SK-N-MC (cell line): ENCODE measurements at regions not wholly inside any gene's neighbourhood (a gene's known extent, or its start where the extent isn't known, plus 50 kb on each side); places are given as distances from the start of the nearest gene placed in this dataset.
"Not testable (repeated sequence)": the region's sequence is repeated elsewhere in the genome, so short reads cannot be mapped to it uniquely, and the experiment has no call there.

Experiments
- EZH2 ChIP-seq: fragments of 200-600 bp; sonication (generic); IDR thresholded peaks from one replicate; pipeline ENCODE4 v1.6.1; 2017; ENCODE audit warnings: antibody characterized with exemption
- FOXP2 ChIP-seq: optimal IDR thresholded peaks from 2 replicates; pipeline ENCODE3; 2011; ENCODE audit warnings: mild to moderate bottlenecking, moderate library complexity; ENCODE audit not compliant: insufficient read depth; ENCODE audit errors: extremely low read length, control extremely low read depth
- POLR2AphosphoS5 ChIP-seq: IDR thresholded peaks from 2 replicates; pipeline ENCODE4 v1.6.1; 2012; ENCODE audit warnings: mild to moderate bottlenecking, low read depth, low read length, borderline replicate concordance

DNA sequence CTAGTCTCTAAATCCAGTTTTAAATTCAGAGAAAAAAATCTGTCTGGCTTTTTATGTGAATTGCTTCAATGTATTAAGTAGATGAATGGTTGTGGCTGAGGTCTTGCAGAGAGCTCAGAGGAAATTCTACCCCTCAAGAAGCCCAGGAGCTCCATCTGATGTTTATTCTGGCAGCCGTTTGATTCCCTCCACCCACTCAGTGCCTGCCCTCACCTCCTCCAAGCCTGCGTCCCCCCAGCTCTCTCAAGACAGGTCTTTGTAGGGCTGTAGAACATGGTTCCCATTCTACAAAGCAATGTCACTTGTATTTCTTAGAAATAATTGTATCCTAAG, 366.3 kb downstream of the ANAPC1 start:
- TF ChIP-seq EZH2, POLR2AphosphoS5, FOXP2: not testable (repeated sequence)
